ENCODE measurements at regions not wholly inside any gene's neighbourhood (a gene's known extent, or its start where the extent isn't known, plus 50 kb on each side); places are given as distances from the start of the nearest gene placed in this dataset.
"Not testable (repeated sequence)": the region's sequence is repeated elsewhere in the genome, so short reads cannot be mapped to it uniquely, and the experiment has no call there.

DNA sequence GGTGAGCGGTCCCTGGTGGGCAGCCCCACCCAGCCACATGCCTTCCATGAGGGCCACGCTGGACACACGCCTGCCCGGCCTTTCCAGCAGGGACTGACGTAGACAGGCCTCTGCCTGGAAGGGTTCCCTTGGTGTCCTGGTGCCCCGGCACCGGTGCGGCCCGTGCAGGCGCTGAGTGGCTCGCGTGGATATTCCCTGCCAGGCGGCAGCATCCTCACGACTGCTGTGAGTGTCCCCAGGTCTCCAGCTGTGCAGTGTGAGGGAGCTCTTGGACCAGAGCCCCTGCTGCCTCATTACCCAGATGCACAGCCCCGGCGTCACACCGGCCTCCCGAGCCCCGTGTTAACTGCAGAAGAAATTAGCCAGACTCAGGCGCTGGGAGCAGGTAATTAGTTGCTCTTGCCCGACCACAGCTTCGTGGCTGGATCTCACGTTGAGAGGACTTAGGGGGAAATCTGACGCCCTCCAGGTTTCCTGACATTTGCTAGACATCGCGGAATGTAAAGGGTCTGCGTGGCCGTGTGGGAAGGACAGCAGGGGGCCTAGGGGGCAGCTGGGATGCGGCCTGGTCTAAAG lies 1196.3 kb downstream of the BRD1 start:
- no peak for DNase-seq

DNA sequence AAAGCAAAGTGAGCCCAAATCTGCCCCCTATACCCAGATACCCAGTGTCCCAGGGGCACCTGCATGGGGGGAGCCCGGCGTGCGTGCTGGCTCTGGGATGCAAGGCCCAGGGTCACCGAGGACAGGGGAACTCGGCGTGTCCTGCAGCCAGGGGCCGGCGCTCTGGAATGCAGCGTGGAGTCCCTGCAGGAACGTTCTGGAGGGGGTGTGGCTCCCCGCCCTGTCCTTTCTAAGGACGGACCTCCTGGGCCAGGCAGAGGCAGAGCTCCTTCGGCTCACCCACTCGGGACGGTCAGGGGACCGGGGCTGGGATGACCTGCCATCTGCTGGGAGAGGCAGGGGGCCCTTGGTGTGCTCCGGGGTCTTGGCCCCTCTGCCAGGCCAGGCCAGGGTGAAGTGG lies 1196.8 kb downstream of the BRD1 start:
- no peak for DNase-seq

GRCh38 chr22:48630433-48630754 lies 1197.3 kb downstream of the BRD1 start:
- DNase-seq: no peak

GRCh38 chr22:48629631-48630432 lies 1197.8 kb downstream of the BRD1 start:
- DNase-seq: no peak

GRCh38 chr22:48628891-48629543 lies 1198.7 kb downstream of the BRD1 start:
- DNase-seq: no peak

GRCh38 chr22:48627966-48628365 lies 1199.7 kb downstream of the BRD1 start:
- no peak for DNase-seq

DNA sequence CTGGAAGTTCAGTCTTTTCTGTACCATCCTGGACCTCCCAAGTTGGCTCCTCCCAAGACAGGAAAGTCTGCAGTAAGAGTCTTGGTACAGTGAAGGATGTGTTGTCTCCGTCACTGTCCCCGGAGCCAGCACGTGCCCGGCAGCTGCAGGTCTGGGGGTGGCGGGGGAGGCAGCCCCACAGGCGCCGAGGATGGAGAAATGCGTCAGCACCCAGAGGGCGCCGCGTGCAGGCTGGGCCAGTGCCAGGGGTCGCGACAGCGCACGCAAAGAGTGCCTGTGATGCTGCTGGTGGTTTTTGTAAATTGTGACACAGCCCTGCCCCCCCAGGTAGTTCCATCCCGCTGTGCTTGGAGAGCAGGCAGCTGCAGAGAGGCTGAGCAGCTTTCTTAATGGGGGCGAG lies 1200.5 kb downstream of the BRD1 start:
- no peak for DNase-seq

- DNase-seq: no peak
Observed at GRCh38 chr22:48624401-48624800, 1203.3 kb downstream of the BRD1 start.

GRCh38 chr22:48622891-48623545 lies 1204.7 kb downstream of the BRD1 start:
- DNase-seq: no peak

- DNase-seq: no peak
Observed at GRCh38 chr22:48621085-48621484, 1206.6 kb downstream of the BRD1 start.

DNA sequence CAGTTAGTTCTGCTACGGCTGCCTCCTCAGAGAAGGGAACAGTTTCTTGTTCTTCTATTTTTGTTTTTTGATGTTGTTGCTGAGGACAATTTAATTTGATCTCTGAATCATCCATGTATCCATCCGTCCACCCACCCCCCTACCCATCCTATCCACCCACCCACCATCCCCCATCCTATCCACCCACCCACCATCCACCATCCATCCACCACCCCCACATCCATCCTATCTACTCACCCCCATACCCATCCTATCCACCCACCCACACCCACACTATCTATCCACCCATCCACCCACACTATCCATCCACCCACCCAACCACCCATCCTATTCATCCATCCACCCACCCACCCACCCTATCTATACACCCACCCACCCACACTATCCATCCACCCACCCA lies 1207.2 kb downstream of the BRD1 start:
- not testable (repeated sequence) for DNase-seq

- no peak for DNase-seq
Observed at GRCh38 chr22:48619721-48620120, 1208.0 kb downstream of the BRD1 start.

DNA sequence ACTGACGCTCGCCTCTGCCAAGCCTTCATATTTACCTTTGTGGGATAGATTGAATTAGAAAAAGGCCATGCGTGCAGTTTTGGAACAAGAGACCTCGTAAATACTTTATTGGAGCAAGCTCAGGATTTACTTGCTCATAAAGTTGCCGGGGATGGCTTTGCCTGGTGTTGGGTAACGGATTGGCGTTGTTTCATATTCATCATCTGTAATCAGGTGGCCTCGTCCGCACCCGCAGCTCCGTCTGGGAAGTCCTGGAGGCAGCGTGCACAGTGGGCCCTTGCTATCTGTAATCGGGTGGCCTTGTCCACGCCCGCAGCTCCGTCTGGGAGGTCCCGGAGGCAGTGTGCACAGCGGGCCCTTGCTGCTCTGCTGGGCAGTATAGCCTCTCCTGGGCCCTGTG lies 1209.3 kb downstream of the BRD1 start:
- DNase-seq: no peak

GRCh38 chr22:48616656-48617055 lies 1211.0 kb downstream of the BRD1 start:
- no peak for DNase-seq

DNA sequence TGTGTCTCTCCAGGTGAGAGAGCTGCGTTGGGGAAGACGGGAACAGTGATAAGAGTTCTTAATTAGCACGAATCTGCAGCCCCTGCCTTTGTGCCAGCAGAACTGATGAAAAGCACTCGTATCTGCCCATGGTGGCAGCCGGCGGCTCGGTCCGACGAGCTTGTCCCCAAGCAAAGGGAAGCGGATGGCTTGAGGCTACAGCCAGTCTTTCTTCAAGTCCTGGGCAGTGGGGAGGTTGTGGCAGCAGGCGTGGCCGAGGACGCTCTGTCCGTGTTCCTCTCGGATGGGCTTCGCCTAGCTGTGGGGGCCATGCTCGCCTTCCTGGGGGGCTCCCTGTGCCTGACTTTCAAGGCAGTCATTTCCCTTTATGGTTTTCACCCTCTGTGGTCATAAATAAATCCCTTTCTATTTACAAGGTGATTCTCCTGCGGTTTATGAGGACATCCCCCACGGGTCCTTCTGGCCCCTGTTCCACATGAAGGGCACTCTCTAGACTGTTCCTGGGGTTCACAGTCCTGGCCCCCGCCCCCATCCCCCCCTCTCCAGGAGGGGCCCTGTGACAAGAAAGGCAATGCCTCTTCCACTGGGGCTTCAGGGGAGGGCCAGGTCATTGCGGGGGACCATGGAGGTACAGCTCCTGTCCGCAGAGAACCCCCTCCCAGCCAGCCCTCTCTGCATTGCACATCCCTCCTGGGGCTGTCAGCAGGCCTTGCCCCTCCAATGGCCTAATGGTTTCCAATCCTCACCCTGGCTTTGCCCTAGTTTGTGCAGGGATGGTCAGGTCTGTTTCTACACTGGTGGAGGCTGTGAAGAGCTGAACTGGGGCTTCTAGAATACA lies 1212.3 kb downstream of the BRD1 start:
- no peak for DNase-seq

DNA sequence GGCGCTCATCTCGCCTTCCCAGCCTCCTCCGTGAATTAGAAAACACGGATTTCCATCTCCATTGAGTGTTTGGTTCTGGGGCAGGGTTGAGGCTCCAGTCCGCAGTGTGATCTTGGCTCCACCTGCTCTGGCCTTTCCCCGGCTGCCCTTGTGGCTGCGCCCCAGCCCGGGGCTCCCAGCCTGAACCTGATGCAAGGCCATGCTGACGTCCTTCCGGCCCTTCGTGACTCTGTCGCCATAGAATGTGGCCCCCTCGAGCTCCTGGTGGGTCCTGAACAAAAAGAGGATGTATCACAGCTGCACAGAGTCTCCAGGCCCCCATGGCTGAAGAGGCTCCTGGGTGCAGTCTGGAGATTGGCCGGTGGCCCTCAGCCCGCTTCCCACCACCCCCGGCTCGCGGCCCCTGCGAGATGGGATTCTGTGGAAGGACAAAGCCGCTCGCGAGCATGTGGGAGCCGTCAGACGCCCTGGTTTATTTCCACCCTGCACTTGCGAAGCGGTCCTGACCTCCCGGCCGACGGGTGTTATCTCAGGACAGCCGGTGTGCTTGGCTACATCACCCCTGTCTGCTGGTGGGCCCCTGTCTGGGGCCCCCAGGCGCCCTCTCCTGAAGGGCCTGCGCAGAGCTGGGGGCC lies 1214.0 kb downstream of the BRD1 start:
- no peak for DNase-seq

DNA sequence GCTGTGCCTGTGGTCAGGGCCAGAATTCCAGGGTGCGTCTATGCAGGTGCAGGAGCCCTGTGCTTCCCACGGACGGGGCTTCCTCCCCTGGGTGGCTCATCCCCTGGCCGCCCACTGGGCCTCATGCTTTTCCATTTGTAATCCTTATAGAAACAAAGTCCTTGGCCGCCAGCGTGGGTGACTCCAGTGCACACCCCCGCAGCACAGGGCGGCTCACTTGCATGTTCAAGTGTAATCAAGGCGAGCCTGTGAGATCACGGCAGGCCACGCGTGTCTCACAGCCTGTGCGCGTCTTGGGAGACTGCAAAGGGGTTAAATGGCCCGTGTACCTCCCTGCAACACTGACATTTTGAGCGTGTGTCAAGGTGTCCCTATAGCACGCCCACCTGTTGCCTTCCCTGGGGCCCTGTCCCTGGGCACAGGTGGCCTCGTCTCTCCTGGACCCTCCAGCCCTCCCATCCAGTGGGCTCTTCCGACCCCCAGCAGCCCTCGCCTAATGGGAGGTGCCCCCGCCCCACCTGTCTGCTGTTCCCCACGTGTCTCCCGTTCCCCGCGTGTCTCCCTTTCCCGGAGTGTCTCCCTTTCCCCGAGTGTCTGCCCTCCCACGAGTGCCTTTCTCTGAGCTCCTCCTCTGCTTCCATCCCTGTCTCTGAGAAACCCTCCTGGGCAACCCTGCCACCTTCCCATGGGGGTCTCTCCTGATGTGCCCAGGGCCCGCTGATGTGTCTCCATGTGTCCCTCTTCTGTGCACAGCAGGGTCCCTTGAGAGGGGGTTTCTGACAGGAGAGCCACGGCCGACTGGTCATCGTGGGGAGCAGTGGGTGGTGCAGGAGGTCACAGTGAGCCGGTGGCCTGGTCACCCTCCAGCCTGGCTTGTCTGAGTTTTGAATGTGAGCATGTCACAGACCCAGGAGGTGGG lies 1215.3 kb downstream of the BRD1 start:
- DNase-seq: no peak

DNA sequence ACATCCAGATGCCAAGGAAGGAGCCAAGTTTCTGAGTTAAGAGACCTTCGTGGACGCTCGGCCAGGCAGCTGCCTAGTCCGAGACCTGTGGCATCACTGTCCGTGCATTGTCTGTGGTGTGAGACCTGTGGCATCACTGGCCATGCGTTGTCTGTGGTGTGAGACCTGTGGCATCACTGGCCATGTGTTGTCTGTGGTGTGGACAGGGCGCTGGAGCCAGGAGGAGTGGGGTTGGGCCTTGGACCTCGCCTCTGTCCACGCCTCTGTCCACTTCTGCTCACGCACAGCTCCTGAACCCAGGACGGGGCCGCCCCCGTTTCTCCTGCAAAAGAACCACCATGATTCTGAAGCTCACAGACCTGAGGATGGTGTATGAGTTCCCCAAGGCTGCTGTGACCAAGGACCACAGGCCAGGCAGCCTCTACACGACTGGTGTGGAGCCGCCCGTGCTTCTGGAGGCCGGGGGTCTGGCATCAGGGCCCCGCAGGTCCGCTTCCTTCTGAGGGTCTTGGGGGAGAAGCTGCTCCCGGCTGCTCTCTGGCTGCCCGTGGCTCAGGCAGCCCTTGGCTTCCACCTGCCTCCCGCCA lies 1218.3 kb downstream of the BRD1 start:
- no peak for DNase-seq

DNA sequence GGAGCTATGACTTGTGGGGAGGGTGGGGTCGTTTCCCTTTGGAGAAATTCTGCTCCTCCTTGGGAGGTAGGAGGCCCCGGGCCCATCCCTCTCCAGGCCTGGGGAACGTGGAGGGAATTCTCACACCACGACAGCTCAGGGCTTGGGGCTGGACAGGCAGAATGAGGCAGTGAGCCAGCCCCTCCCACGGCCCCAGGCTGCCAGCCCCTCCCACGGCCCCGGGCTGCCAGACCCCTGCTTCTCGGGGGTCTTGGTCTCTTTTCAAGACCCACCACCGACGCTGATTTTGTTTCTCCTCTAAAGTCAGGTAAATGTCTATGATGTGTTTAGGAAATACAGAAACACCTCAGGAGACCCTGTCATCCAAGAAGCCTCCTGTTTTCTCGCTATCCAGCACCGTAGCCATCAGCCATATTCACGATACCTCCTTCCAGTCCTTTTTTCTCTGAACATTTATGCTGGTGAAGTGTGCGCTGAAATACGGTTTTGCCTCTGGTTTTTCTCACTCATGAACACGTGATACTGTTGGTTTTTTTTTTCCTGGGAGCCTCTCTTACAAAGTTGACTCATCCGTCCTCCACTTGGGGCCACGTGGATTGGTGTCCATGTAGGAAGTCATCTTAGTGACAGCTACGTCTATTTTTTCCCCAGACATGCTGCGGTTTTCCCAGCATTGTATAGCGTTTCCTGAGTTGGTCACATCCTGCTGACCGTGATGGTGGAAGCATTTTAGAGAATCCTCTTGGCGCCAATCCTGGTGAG lies 1219.6 kb downstream of the BRD1 start:
- no peak for DNase-seq

DNA sequence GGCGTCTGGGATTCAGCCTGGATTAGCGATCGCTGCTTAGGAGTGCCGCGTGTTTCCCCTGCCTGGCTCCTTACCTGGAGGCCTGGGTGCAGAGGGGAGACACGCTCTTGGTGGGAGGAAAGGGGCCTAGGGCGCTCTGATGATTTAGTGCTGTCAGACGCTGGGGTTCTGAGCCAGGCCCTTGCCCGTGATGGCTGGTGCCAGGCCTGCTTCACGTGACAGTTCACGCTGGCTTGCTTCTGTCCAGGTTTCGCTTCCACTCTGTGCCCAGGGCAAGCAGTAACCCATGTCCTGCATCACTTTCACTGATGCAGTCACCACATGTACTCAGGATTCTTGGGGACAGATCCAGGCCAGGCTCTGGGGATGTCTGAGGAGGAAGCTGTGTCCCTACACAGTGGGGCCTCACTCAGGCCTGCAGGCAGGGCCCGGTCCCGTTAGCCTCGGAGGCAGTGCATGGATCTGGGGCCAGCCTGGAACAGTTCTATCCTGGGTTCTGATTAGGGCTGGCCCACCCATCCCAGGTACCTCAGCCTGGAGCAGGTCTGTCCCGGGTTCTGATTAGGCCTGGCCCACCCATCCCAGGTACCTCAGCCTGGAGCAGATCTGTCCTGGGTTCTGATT lies 1220.9 kb downstream of the BRD1 start:
- no peak for DNase-seq
